GM10248 (cell line): ENCODE measurements at regions not wholly inside any gene's neighbourhood (a gene's known extent, or its start where the extent isn't known, plus 50 kb on each side); places are given as distances from the start of the nearest gene placed in this dataset.

ENCODE experiments used
- CTCF ChIA-PET: fragments of 300-600 bp; sonication (Branson Sonifier 250); formaldehyde crosslinking; extraction: SDS; loops from one replicate; lab custom pipeline; 2021; ENCODE audit warnings: antibody characterized with exemption; lab: Yijun Ruan, JAX
- POLR2A ChIA-PET: fragments of 350-650 bp; sonication (Branson Sonifier 250); formaldehyde crosslinking; extraction: SDS; loops from one replicate; lab custom pipeline; 2020; ENCODE audit warnings: antibody characterized with exemption; lab: Yijun Ruan, JAX
- DNase-seq: peaks from one replicate; pipeline ENCODE4 v3.0.0; 2012; ENCODE audit errors: extremely low spot score
- CTCF ChIP-seq: IDR thresholded peaks from 2 replicates; pipeline ENCODE4 v1.5.1; 2012; ENCODE audit warnings: mild to moderate bottlenecking, low read depth; ENCODE audit errors: extremely low read depth, missing control alignments, control extremely low read depth

GRCh38 chr6:65999288-65999791, 292.3 kb upstream of the EYS start:
- TF ChIP-seq CTCF: no peak
- no peak for DNase-seq
- CTCF ChIA-PET: interaction anchor here (1.0 kb wide), 1 partner anchor 12 kb away, joined by 3 read pairs; no protein-coding TSS in a partner anchor
- POLR2A ChIA-PET: no interaction called here

DNA sequence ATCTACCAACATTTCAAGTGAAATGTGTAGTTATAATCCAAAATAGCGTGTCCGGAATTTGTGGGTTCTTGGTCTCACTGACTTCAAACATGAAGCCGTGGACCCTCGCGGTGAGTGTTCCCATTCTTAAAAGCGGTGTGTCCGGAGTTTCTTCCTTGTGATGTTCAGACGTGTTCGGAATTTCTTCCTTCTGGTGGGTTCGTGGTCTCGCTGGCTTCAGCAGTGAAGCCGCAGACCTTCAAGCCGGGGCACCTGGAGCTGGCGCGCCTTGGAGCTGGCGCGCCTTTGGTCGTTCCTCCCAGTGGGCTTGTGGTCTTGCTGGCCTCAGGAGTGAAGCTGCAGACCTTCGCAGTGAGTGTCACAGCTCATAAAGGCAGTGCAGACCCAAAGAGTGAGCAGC, 291.5 kb upstream of the EYS start:
- POLR2A ChIA-PET: no interaction called here
- CTCF ChIA-PET: interaction anchor here (1.0 kb wide), 1 partner anchor 13 kb away, joined by 3 read pairs; no protein-coding TSS in a partner anchor
- no peak for TF ChIP-seq CTCF
- no peak for DNase-seq

GRCh38 chr6:65997539-65997938, 290.5 kb upstream of the EYS start:
- ChIA-PET CTCF (no interaction called here), POLR2A (no interaction called here)
- DNase-seq: no peak
- no peak for TF ChIP-seq CTCF

GRCh38 chr6:65996096-65996495, 289.1 kb upstream of the EYS start:
- ChIA-PET CTCF (no interaction called here), POLR2A (no interaction called here)
- DNase-seq: no peak
- no peak for TF ChIP-seq CTCF

DNA sequence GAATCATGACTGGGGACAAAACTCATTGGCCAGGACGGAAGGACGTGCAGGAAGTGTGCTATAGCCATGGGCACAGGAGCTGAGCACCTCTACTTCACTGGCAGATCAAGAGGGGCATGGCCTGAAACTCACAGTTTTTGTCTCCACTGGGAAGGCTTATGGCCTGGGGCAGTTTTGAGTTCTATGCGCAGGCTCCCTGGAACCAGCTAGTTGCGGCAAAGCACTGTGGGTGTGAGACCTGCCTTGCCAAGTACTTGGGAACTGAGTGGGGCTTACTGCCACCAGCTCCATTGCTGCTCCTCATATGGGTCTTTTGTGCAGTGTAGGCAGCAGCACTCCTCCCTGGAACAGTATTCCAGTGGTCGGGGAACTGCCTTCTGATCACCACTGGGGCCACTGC, 282.6 kb upstream of the EYS start:
- ChIA-PET CTCF (no interaction called here), POLR2A (no interaction called here)
- no peak for TF ChIP-seq CTCF
- DNase-seq: no peak

- no peak for TF ChIP-seq CTCF
- POLR2A ChIA-PET: no interaction called here
- DNase-seq: no peak
- CTCF ChIA-PET: no interaction called here
These were observed 281.0 kb upstream of the EYS start for GRCh38 chr6:65988006-65988405.
